Hematopoietic multipotent progenitor cell treated with erythropoietin and hydrocortisone succinate and interleukin-3 and kit ligand, for 4 days (in vitro differentiated cells): ENCODE measurements at regions not wholly inside any gene's neighbourhood (a gene's known extent, or its start where the extent isn't known, plus 50 kb on each side); places are given as distances from the start of the nearest gene placed in this dataset.
A peak's percentile ranks its signal among the peaks of the same experiment; 100 is the strongest.
"Not testable (repeated sequence)": the region's sequence is repeated elsewhere in the genome, so short reads cannot be mapped to it uniquely, and the experiment has no call there.

Experiments
- DNase-seq: peaks from one replicate; pipeline ENCODE4 v3.0.0-alpha.2; 2015

DNA sequence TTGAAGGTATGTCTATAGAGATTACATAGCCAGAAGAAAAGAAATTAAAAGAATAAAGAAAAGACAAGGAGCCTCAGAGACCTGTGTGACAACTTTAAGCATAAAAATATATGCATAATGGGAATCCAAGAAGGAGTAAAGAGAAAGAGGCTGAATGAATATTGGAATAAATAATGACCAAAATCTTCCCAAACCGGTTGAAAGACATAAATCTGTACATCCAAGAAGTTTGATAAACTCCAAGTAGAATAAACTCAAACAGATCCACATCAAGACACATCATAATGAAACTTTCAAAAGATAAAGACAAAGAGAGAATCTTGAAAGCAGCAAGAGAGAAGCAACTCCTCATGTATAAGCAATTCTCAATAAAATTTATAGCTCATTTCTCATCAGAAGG lies 132.4 kb upstream of the ZNF516 start:
- DNase-seq = no peak

DNA sequence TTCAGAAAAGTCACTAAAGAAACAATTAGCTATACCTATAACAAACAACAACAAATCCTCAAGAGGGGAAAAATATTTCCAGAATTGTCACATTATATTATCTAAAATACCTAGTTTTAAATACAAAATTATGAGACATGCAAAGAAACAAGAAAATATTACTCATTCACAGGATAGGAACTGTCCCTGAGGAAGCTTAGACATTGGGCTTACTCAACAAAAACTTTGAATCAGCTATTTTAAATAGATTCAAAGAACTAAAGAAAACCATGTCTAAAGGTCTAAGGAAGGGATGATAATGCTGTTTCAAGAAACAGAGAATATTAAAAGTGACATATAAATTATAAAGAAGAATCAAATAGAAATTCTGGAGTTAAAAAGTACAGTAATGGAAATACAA lies 131.9 kb upstream of the ZNF516 start:
- no peak for DNase-seq

DNA sequence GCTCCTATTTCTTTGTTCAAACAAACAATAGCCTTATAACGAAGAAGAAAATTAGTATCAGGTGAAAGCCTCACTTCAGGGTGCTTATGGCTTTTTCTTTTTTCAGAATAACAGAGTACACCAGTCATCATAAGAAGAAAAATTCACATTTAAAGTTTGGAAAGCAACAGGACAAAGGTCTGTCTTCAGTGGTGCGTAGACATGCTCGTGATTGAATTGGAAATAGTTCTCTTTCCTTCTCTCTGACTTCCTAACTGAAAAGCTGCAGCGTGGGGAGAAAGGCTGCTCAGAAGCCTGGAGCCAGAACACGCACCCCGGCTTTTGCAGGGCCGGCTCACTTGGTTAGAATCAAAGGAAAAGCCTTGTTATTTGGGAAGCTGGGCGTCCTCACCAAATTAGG lies 127.6 kb upstream of the ZNF516 start:
- no peak for DNase-seq

DNA sequence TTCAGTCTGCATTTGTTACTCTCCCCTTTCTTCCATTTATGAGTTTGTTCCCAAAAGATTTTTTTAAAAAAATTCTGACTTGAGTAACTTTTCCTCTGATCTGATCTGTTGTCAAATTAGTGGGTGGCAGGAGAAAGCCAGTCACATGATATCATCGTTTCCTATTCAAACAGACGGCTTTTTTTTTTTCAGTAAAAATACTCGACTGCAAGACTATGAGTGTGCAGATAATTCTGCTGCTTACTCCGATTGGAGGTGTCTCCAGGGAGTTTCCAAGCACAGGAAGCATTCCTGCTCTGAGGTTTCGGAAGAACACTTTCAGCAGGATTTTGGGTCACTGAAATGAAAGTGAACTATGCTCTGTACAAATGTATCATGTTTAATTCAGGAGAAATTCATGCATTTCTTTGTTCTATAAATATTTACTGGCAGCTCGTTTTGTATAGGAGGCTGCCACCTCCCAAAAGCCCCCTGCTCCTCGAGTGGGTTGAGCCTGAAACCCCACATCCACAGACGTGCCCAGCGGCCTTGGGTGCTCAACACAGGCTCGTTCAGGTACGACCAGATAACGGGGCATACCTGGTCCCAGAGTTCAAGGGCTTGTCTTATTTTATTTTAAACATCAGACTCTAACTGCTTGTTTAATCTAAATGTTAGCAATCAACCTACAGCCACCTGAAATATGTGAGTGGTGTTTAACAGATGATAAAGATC lies 126.9 kb upstream of the ZNF516 start:
- DNase-seq = peak; percentile 60

DNA sequence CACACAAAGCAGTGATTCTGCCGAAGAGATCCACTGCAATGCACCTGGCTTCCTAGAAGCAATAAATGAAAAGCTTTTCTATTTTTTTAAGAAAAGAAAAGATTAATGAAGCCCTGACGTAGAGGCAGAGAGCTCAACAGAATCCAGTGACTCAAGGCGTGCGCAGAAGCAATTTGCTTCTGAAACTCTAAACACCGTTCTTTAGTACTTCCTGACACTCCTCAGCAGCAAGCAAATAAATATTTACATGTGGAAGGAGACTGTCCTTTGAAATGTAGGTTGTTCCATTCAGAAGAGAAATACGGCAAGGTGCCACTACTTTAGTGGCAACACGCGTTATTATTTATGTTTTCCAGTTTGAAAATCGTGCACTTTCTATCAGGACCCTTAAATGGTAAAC lies 126.2 kb upstream of the ZNF516 start:
- DNase-seq = no peak

DNA sequence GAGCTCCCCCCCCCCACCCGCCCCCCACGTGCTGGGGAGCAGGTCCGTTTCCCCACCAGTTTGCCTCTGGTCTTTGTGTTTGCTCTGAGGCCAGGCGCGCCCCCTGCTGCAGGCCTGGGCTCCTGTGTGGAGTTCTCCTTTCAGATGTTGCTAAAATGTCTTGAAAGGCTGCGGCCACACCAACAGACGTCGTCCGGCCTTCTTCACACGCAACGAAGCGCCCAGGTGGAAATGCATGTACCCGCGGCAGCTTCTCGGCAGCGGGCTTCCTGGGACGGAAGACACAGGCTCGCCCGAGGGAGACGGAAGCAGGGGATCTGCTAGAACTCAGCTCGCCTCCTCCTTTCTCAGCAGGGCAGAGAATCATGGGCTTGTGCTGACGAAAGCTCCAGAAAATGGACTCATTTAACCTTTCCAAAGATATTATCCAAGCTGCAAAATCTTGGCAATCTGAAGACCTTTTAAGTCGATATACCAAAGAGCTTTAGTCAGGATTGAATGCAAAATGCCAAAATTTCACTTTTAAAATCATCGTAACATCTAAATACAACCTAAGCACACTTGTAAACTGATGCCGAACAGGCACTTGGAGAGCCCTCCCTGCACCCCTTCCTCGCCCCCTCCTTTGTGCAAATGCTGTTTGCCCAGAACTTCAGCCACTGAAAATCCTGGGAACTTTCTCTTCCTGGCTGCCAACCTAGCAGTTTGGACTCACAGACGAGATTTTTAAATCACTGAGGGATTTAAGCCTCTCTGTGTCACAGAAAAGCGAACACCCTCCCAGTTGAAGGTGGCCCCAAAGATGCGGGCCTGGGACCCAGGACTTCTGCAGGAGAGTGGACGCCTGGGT lies 125.5 kb upstream of the ZNF516 start:
- DNase-seq = peak; percentile 89

DNA sequence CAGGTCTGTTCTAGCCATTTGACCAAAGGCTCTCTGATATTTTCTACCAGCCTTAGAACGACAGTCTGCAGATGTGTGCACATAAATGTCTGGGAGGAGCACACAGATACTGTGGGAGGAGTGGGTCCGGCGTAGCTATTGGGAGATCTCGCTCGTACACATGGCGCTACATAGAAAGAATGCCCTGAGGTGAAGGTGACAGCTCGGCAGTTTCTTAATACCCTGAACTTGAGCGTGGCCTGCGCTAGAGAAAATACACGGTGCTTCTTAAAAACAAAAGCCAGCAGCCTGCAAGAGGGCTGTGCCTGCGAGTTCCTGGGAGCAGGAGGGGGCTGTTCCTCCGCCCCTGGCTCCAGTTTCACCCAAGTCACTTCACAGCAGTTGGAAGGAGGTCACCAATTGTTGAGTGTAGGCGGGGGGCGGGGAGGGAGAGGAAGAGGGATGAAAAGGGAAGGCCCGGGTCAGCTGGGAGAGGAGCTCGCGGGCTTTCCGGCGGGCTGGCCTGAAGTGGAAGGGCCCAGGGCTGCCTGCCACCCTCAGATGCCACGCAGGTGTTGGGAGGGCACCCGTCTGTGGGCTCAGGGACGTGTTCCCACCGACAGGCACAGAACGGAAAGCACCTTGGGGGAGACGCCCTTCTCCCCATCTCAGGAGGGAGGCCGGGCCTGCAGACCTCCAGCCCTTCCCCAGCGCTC lies 124.7 kb upstream of the ZNF516 start:
- DNase-seq = peak; percentile 19

DNA sequence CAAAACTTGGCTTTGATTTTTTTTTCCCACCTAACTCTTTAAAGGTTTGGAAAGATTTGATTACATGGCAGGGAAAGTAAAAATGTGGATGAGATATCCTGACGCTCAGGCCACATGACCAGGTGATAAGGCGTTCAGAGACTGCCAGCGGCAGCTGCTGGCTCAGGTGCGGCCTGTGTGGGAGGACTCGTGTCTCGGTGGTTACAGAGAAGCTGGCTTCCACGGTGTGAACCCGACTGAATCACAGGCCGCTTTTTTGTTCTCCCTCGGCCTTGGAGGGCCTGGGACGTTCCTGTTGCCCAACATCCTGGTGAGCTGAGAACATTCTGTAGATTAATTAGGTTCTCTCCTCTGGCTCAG lies 124.2 kb upstream of the ZNF516 start:
- peak; percentile 23 for DNase-seq

DNA sequence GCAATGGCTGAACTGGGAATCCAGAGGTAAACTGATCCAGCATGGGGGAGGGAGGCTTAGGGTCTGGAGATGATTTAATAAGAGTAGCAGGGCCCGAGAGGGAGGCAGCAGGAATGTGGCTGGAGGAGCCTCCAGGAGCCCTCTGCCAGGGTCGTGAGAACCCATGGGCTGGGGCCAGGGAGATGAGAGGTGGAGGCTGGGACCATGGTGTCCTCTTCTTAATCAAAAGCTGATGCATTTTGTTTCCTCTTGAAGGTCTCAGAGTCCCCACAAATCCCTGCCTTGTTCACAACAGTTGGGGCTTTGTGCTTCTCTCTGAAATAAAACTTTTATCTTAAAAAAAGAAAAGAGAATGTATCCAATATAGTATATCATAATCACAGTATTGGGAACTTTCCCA lies 123.7 kb upstream of the ZNF516 start:
- no peak for DNase-seq

DNA sequence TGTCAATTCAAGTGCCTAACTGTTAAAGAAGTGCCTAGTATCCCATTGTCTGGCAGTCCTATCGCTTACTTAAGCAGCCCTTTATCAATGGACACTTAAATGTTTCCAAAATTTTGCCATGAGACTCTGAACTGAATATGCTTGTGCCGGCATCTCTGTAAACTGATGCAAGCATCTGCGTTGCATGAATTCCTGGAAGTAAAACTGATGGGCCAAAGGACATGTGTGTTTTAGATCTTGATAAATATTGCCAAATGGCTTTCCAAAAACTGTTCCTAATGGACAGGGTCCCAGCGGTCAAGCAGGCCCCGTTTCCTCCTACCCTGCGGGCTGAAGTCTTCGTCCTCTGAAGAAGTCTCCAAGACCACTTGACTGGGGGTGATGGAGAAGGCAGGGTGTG lies 121.3 kb upstream of the ZNF516 start:
- DNase-seq = no peak

DNA sequence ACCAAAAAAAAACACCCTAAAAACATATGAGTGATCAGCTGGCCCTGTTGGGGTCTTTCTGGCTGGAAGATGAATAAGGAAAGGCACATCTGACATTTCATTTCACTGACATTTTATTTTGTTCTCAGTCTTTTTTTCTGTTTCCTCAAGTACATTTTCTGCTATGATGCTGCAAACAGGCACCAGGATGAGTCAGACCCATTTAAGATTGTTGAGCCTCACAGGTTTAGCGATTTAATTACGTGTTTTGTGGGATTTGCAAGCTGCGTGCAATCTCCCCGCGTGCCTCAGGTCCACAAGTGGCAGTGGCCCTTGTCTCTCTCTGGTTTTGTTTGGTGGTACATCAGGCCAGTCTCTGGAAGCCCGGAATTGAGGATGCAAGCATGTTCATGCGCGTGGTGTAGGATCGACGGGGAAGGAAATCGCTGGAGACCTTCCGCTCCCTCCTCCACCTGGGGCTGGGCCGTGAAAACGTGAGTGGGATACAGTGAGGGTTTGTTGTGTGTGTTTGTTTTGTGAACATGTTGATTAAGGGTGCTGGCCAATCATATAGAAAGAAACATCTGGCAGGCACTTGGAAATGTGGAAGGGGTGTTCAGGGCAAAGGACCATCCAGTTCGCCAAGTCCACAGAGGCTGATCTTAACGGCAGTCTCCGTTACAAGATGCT lies 120.2 kb upstream of the ZNF516 start:
- DNase-seq = no peak

DNA sequence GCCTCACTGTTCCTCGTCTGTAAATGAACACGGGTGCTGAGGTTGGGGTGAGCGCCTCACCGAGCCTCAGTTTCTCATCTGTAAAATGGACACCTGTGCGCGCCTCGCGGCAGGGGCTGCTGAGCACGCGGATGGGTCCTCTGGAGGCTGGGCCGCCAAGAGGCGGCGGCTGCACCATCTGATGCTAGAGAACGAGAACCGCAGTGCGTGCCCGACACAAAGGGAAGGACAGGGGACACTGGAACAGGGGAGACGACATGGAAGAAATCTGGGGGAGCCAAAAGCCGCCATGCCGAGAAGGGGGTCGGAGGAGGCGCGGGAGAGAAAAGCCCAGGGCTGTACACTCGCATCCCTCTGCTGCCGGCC lies 118.7 kb upstream of the ZNF516 start:
- DNase-seq = no peak

DNA sequence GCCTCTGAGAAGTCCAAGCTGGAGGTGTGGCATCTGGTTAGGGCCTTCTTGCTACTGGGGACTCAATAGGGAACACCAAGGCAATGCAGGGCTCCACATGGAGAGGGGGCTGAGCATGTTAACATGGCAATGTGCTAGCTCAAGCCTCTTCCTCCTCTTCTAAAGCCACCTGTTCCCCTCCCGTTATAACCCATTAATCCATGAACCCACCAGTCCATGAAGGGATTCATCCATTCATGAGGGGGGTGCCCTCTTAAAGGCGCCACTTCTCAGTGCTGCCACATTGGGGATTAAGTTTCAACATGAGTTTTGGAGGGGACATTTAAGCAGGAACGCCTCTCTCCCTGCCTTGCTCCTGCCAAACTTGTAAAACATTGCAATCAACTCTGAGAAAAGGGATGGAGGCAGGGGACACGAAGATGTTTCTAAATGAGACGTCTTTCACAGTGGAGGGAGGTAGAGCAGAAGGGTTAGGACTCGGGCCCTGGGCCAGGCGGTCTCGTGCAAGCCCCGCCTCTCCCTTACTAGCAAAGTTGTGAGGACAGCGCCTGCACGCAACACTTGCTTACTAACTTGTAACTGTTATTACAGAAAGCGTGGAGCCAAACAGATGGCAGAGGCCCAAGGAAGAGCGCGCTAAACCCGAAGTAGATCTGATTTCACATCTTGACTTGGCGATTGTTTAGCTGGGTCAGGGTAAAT lies 118.2 kb upstream of the ZNF516 start:
- no peak for DNase-seq

DNA sequence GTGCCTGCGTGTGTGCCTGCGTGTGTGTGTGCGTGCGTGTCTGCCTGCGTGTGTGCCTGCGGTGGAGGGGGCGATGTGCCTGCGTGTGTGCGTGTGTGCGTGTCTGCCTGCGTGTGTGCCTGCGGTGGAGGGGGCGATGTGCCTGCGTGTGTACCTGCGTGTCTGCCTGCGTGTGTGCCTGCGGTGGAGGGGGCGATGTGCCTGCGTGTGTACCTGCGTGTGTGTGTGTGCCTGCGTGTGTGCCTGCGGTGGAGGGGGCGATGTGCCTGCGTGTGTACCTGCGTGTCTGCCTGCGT lies 116.7 kb upstream of the ZNF516 start:
- not testable (repeated sequence) for DNase-seq

DNA sequence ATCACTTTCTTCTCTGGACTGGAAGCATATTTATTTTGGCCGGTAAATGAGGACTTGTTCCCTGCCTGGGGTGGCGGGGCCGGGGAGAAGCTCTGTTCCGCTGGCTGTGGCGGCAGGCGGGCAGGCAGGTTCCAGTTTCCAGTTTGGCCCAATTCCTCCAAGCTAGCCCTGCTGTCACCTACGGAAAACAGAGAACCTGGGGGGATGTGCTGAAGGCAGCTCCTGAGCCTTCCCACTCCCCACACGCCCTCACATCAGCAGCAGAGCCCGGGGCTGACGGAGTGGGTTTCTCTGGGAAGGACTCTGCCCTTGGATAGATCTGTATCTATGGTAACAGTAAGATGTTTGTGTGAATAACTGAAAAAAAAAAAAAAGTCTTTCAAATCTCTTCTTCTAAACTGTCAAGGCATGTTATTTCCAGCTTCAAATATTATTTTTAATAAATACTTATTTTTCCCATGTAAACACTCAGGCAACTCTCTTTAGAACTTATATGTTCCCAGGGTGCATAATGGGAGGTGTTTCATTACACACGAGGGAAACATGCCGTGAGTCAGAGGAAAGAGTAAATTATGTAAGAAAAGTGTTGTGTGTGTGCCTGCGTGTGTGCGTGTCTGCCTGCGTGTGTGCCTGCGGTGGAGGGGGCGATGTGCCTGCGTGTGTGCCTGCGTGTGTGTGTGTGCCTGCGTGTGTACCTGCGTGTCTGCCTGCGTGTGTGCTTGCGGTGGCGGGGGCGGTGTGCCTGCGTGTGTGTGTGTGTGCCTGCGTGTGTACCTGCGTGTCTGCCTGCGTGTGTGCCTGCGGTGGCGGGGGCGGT lies 116.1 kb upstream of the ZNF516 start:
- no peak for DNase-seq

DNA sequence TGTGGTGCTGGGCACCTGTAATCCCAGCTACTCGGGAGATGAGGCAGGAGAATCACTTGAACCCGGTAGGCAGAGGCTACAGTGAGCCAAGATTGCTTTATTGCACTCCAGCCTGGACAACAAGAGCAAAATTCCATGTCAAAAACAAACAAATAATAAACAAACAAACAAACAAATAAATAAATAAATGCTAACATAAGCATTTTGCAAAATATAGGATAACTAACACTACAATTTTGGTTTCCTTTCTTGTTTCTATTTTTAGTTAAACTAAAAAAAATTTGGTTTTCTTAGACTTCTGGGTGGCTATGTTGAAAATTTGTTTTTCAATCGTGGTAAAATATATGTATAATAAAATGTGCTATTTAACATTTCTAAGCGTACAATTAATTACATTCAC lies 115.0 kb upstream of the ZNF516 start:
- no peak for DNase-seq

DNA sequence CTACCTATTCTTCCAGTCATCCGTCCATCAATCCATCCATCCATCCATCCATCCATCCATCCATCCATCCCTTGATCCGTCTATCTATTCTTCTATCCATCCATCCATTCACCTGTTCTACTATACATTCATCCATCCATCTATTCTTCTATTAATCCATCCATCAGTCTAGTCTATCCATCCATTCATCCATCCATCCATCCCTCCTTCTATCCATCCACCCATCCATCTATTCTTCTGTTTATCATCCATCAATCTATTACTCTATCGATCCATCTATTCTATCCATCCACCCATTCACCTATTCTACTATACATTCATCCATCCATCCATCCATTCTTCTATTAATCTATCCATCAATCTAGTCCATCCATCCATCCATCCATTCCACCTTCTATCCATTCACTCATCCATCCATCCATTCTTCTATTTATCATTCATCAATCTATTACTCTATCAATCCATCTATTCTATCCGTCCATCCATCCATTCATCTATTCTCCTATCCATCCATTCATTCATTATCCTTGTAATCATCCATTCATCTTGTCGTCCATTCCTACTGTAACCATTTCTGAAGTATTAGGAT lies 110.4 kb upstream of the ZNF516 start:
- no peak for DNase-seq

DNA sequence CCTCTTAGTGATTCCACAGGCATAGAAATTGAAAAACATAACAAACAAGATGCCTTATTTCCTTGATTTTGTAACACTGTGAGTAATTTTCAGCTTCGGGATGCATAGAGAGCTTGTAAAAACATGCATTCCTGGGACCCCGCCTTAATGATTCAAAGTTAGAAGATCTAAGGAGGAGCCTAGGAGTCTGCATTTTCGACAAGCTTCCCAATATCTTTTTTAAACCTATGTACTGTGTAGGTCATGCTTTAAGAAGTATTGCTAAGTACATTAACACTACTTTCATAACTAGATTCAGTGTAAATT lies 109.8 kb upstream of the ZNF516 start:
- DNase-seq = no peak

DNA sequence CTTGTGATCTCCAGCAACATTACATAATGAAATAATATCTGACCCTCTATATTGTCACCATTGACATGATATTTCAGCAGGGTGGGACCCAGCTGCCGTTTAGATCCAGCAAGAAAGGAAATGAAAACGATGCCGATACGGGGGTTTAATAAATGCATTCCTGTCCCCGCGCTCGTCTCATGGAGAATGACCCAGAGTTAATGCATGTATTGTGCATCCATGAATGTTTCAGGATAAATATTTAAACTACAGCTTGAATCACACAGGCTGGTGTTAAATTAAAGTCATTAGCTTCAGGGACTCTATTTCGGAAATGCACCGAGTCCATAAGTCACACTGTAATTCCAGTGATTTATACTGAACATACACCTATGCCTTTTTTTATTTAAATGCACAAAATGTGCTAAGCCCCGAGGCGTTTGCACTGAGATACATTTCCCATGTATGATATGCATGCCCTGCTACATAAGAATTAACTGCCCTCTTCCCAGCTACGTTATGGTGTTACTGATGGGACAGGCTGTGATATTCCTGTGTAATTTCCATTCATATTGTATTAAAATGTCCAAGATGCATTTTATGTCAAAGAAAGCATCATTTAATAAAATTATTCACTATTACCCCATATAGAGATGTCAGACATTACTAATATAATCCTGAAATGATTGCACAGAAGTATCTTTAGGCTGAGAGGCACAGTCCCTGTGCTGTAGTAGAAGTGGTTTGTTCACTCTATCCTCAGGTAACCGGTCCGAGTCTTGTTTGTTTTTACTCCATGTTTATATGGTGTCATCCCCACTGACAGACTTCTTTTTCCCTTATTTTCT lies 109.3 kb upstream of the ZNF516 start:
- DNase-seq = no peak

DNA sequence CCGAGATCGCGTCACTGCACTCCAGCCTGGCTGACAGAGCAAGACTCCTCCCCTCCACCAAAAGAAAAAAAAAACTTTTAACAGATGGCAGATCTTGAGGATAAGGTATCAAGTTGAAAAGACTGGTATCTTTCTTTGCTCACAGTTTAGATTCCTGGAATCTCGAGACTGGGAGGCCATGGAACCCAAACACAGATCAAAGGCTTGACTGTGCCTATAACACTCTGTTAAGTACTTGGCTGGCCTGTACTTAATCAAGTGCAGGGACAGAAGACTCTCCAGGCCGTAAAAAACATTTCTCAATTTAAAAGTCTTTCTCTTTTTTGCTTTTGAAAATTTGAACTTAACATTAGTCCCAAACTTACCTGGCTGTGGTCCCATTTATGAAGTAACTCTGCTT lies 107.1 kb upstream of the ZNF516 start:
- DNase-seq = no peak

DNA sequence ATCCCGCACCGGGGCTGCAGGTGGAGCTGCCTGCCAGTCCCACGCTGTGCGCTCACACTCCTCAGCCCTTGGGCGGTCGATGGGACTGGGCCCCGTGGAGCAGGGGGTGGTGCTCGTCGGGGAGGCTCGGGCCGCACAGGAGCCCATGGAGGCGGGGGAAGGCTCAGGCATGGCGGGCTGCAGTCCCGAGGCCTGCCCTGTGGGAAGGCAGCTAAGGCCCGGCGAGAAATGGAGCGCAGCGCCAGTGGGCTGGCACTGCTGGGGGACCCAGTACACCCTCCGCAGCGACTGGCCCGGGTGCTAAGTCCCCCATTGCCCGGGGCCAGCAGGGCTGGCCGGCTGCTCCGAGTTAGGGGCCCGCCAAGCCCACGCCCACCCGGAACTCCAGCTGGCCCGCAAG lies 105.0 kb upstream of the ZNF516 start:
- not testable (repeated sequence) for DNase-seq
